HepG2 (cell line): ENCODE measurements at regions not wholly inside any gene's neighbourhood (a gene's known extent, or its start where the extent isn't known, plus 50 kb on each side); places are given as distances from the start of the nearest gene placed in this dataset.

Source experiments
- ATAC-seq: fragments of 200-7000 bp; cut with Tn5 transposase; 3 replicates; pipeline ENCODE4 v1.9.1; 2020; ENCODE audit warnings: mild to moderate bottlenecking, moderate library complexity
- BruUV-seq: library from RNA; stranded (reverse); fragments of 400-500 nt; replicated peaks from 2 replicates; lab custom pipeline; 2021; lab: Mats Ljungman, UMichigan
- CTCF ChIA-PET: fragments of 300-600 bp; formaldehyde crosslinking; extraction: SDS; loops from one replicate; lab custom pipeline; 2021; ENCODE audit warnings: low total read pairs, inconsistent platforms, low intra/inter-chr PET ratio; lab: Yijun Ruan, JAX
- POLR2A ChIA-PET: fragments of 350-600 bp; sonication (Branson Sonifier 250); formaldehyde crosslinking; loops from one replicate; lab custom pipeline; 2020; ENCODE audit warnings: antibody characterized with exemption, inconsistent platforms; lab: Yijun Ruan, JAX
- DNase-seq: peaks from one replicate; pipeline ENCODE4 v3.0.0-alpha.2; 2015; ENCODE audit warnings: low spot score
- FAIRE-seq: peaks from 3 replicates; lab custom pipeline; 2011; peaks lifted over from hg19 to GRCh38; lab: Jason Lieb, UNC
- H2AFZ ChIP-seq: one replicate; pipeline ENCODE4 v1.6.1; 2011; ENCODE audit warnings: low read length, inconsistent platforms
- H3K27ac ChIP-seq: fragments of 300-600 bp; 3 replicates; pipeline ENCODE4 v1.8.0; 2011; ENCODE audit warnings: mixed run types, mild to moderate bottlenecking, mixed read lengths, low read length, inconsistent platforms; ENCODE audit not compliant: insufficient read depth; ENCODE audit errors: extremely low read length
- H3K27me3 ChIP-seq, 2 experiments: fragments of 200-600 bp in 1 of 2; 2 replicates in 1 of 2; 3 replicates in 1 of 2; pipeline versions ENCODE4 v1.6.0 to v1.8.0; 2011; ENCODE audit warnings: low read length in 2 of 2, mild to moderate bottlenecking in 2 of 2, moderate library complexity in 2 of 2, inconsistent platforms in 1 of 2; ENCODE audit not compliant: insufficient read depth in 2 of 2, control insufficient read depth in 1 of 2
- H3K36me3 ChIP-seq, 2 experiments: fragments of 200-600 bp in 1 of 2; replicated peaks in 1 of 2; 2 replicates in 1 of 2; 3 replicates in 1 of 2; pipeline versions ENCODE4 v1.5.1 to v1.8.0; 2011; ENCODE audit warnings: low read length in 2 of 2, inconsistent platforms in 1 of 2; ENCODE audit not compliant: insufficient read depth in 2 of 2, control insufficient read depth in 1 of 2
- H3K4me1 ChIP-seq: 2 replicates; pipeline ENCODE4 v1.5.1; 2012; ENCODE audit warnings: low read length, inconsistent platforms; ENCODE audit not compliant: insufficient read depth
- H3K4me2 ChIP-seq: 2 replicates; pipeline ENCODE4 v1.6.0; 2011; ENCODE audit warnings: low read depth, low read length, inconsistent platforms
- H3K4me3 ChIP-seq, 3 experiments: fragments of 200-600 bp in 1 of 3; sonication (generic), shearing (Covaris generic) in 1 of 3; replicated peaks in 1 of 3; 2 replicates each; pipeline ENCODE4 v1.5.1; 2011 to 2016; ENCODE audit warnings: low read length in 3 of 3, inconsistent platforms in 2 of 3, low read depth in 2 of 3, mild to moderate bottlenecking in 2 of 3, control low read depth in 1 of 3, mixed read lengths in 1 of 3; ENCODE audit not compliant: insufficient read depth in 1 of 3
- H3K79me2 ChIP-seq: one replicate; pipeline ENCODE4 v1.6.1; 2011; ENCODE audit warnings: low read length, inconsistent platforms; ENCODE audit not compliant: insufficient read depth
- H3K9ac ChIP-seq: 2 replicates; pipeline ENCODE4 v1.6.0; 2011; ENCODE audit warnings: mild to moderate bottlenecking, low read depth, low read length, inconsistent platforms; ENCODE audit not compliant: insufficient read depth
- H3K9me3 ChIP-seq: 2 replicates; pipeline ENCODE4 v1.5.1; 2012; ENCODE audit warnings: mild to moderate bottlenecking, low read length
- H4K20me1 ChIP-seq: 2 replicates; pipeline ENCODE4 v1.6.0; 2011; ENCODE audit warnings: inconsistent platforms, mild to moderate bottlenecking, low read length, moderate library complexity; ENCODE audit not compliant: insufficient read depth
- AHDC1 ChIP-seq: sonication (generic); formaldehyde crosslinking; IDR thresholded peaks from 2 replicates; pipeline ENCODE4 v1.5.1; 2020; ENCODE audit warnings: mild to moderate bottlenecking, missing genetic modification reagents, borderline replicate concordance
- ATF3 ChIP-seq: sonication (generic); formaldehyde crosslinking; IDR thresholded peaks from 2 replicates; pipeline ENCODE4 v1.4.0; 2020; ENCODE audit warnings: missing genetic modification reagents
- CCAR2 ChIP-seq: fragments of 200-400 bp; formaldehyde crosslinking; optimal IDR thresholded peaks from 2 replicates; pipeline ENCODE3; 2018; ENCODE audit warnings: low read depth, mild to moderate bottlenecking, low read length, moderate library complexity
- GLI4 ChIP-seq: sonication (generic); formaldehyde crosslinking; IDR thresholded peaks from 2 replicates; pipeline ENCODE4 v1.5.1; 2020; ENCODE audit warnings: missing genetic modification reagents, mild to moderate bottlenecking, moderate library complexity, borderline replicate concordance
- MEF2D ChIP-seq: sonication (generic); formaldehyde crosslinking; IDR thresholded peaks from 2 replicates; pipeline ENCODE4 v1.5.1; 2020; ENCODE audit warnings: mild to moderate bottlenecking, missing genetic modification reagents
- MYPOP ChIP-seq: sonication (generic); formaldehyde crosslinking; IDR thresholded peaks from 2 replicates; pipeline ENCODE4 v1.8.1; 2023; ENCODE audit warnings: mild to moderate bottlenecking, moderate library complexity, missing genetic modification reagents
- NAIF1 ChIP-seq: sonication (generic); formaldehyde crosslinking; IDR thresholded peaks from 2 replicates; pipeline ENCODE4 v1.5.0; 2020; ENCODE audit warnings: mild to moderate bottlenecking, missing genetic modification reagents, borderline replicate concordance
- PRDM4 ChIP-seq: sonication (generic); formaldehyde crosslinking; IDR thresholded peaks from 2 replicates; pipeline ENCODE4 v1.9.0; 2021; ENCODE audit warnings: missing genetic modification reagents, borderline replicate concordance
- TERF1 ChIP-seq: sonication (generic); formaldehyde crosslinking; IDR thresholded peaks from 2 replicates; pipeline ENCODE4 v1.8.0; 2022; ENCODE audit warnings: mild to moderate bottlenecking, missing genetic modification reagents, moderate library complexity
- ZNF597 ChIP-seq: sonication (generic); formaldehyde crosslinking; IDR thresholded peaks from 2 replicates; pipeline ENCODE4 v1.5.0; 2020; ENCODE audit warnings: missing genetic modification reagents
- ZSCAN22 ChIP-seq: sonication (generic); formaldehyde crosslinking; IDR thresholded peaks from 2 replicates; pipeline ENCODE4 v1.4.0; 2020; ENCODE audit warnings: mild to moderate bottlenecking, missing genetic modification reagents
- WGBS: methylation state at CpG from one replicate; pipeline ENCODE4 v1.1.6; 2017; ENCODE audit warnings: low lambda C conversion rate; 5-methylcytosine and 5-hydroxymethylcytosine counted together
- in situ Hi-C: cut with HindIII; loops from 2 replicates; pipeline ENCODE4 v1.10.0; 2017; ENCODE audit warnings: low pct_unique_long_range_greater_than_20kb; ENCODE audit not compliant: extremely low pct_ligation_motif_present
- intact Hi-C: fragments of 100-400 bp; cut with micrococcal nuclease; formaldehyde crosslinking; loops from one replicate; pipeline ENCODE4 v1.10.0; 2022; ENCODE audit not compliant: unreplicated experiment

GRCh38 chr4:4794421-4794820, 65.0 kb upstream of the MSX1 start (continued):
- TF ChIP-seq AHDC1 (CRISPR knock-in tag) (no peak), MYPOP (CRISPR knock-in tag) (no peak)

GRCh38 chr4:4792466-4792865, 67.0 kb upstream of the MSX1 start:
- intact Hi-C loops: no loop called here
- 64% methylated on average over 3 of the region's 4 CpGs for WGBS
- Histone ChIP-seq H3K36me3 (no peaks in the 10 kb centered on the region), H3K4me1 (peaks cover 8% of the 10 kb centered on the region), H3K9ac (no peak overlapping the region), H3K4me3 (no peak overlapping the region), H3K27me3 (no peaks in the 10 kb centered on the region), H3K79me2 (no peaks in the 10 kb centered on the region), H3K9me3 (peaks cover 22% of the 10 kb centered on the region), H3K4me2 (no peak overlapping the region), H4K20me1 (no peaks in the 10 kb centered on the region), H3K27ac (no peak overlapping the region), H2AFZ (no peak overlapping the region)
- FAIRE-seq (no peak), ATAC-seq (no peak), DNase-seq (no peak)
- BruUV-seq: no TSS peak
- CTCF ChIA-PET: no interaction called here
- POLR2A ChIA-PET: no interaction called here
- in situ Hi-C loops: no loop called here
- no peak for TF ChIP-seq ZSCAN22
- no peak for TF ChIP-seq GLI4 (CRISPR knock-in tag)
- no peak for TF ChIP-seq MEF2D (CRISPR knock-in tag)
- TF ChIP-seq PRDM4 (CRISPR knock-in tag): no peak
- TF ChIP-seq NAIF1 (CRISPR knock-in tag): no peak
- no peak for TF ChIP-seq TERF1
- TF ChIP-seq ZNF597 (CRISPR knock-in tag): no peak
- TF ChIP-seq CCAR2: no peak
- no peak for TF ChIP-seq ATF3
